IPS DF 6.9 (cell line): ENCODE measurements at regions not wholly inside any gene's neighbourhood (a gene's known extent, or its start where the extent isn't known, plus 50 kb on each side); places are given as distances from the start of the nearest gene placed in this dataset.

ENCODE experiments used
- DNase-seq: peaks from one replicate; pipeline ENCODE4 v3.0.0-alpha.2; 2013; ENCODE audit warnings: low read depth, low spot score
- H3K27ac ChIP-seq: one replicate; pipeline ENCODE4 v1.5.1; 2013; ENCODE audit warnings: low read length, control low read depth
- H3K27me3 ChIP-seq: 2 replicates; pipeline ENCODE4 v1.6.1; 2013; ENCODE audit warnings: mild to moderate bottlenecking, low read length; ENCODE audit not compliant: control insufficient read depth, insufficient read depth
- H3K36me3 ChIP-seq: 2 replicates; pipeline ENCODE4 v1.6.1; 2013; ENCODE audit warnings: low read length; ENCODE audit not compliant: control insufficient read depth, insufficient read depth
- H3K4me1 ChIP-seq: 2 replicates; pipeline ENCODE4 v1.6.1; 2013; ENCODE audit warnings: low read length; ENCODE audit not compliant: control insufficient read depth, insufficient read depth
- H3K4me3 ChIP-seq: 2 replicates; pipeline ENCODE4 v1.5.1; 2013; ENCODE audit warnings: mild to moderate bottlenecking, low read length
- H3K9me3 ChIP-seq: 2 replicates; pipeline ENCODE4 v1.6.1; 2013; ENCODE audit warnings: low read length, inconsistent platforms; ENCODE audit not compliant: control insufficient read depth, insufficient read depth
- WGBS: extraction: QIAGEN DNeasy Blood & Tissue Kit; methylation state at CpG from one replicate; pipeline ENCODE4 v1.1.7; 2013; ENCODE audit warnings: mixed read lengths, missing lambda C conversion rate; ENCODE audit not compliant: insufficient read length, insufficient coverage; 5-methylcytosine and 5-hydroxymethylcytosine counted together

- WGBS: 100% methylated on average over 1 of the region's 6 CpGs
- DNase-seq: no peak
Observed at GRCh38 chr4:15215109-15215508, 212.7 kb upstream of the C1QTNF7 start.

GRCh38 chr4:15226203-15226602 is 201.6 kb upstream of the C1QTNF7 start:
- no peak for DNase-seq
- H3K36me3 ChIP-seq: no peaks in the 10 kb centered on the region
- no peaks in the 10 kb centered on the region for H3K4me1 ChIP-seq
- H3K27me3 ChIP-seq: no peaks in the 10 kb centered on the region
- no peak overlapping the region for H3K27ac ChIP-seq
- H3K9me3 ChIP-seq: no peaks in the 10 kb centered on the region
- H3K4me3 ChIP-seq: no peak overlapping the region
- WGBS: no CpG with 5 or more reads among the region's 3 CpGs

More at GRCh38 chr4:15215109-15215508, 212.7 kb upstream of the C1QTNF7 start:
- 0 out of 2 replicates have a peak, but pooled peaks cover 2% of the 10 kb centered on the region for H3K36me3 ChIP-seq
- no peak overlapping the region for H3K4me3 ChIP-seq
- H3K27me3 ChIP-seq: no peaks in the 10 kb centered on the region
- H3K27ac ChIP-seq: no peak overlapping the region
- H3K4me1 ChIP-seq: no peaks in the 10 kb centered on the region
- H3K9me3 ChIP-seq: no peaks in the 10 kb centered on the region

GRCh38 chr4:15231265-15232091 is 196.4 kb upstream of the C1QTNF7 start:
- WGBS: no CpG with 5 or more reads among the region's 8 CpGs
- no peaks in the 10 kb centered on the region for H3K27me3 ChIP-seq
- H3K36me3 ChIP-seq: no peaks in the 10 kb centered on the region
- peaks cover 1% of the 10 kb centered on the region; the same call in 1 of the 2 replicates for H3K4me1 ChIP-seq
- no peak overlapping the region for H3K4me3 ChIP-seq
- no peaks in the 10 kb centered on the region for H3K9me3 ChIP-seq
- no peak overlapping the region for H3K27ac ChIP-seq
- peak; percentile 39 for DNase-seq

GRCh38 chr4:15232366-15233263 is 195.2 kb upstream of the C1QTNF7 start:
- no peak for DNase-seq
- no peaks in the 10 kb centered on the region for H3K9me3 ChIP-seq
- H3K4me1 ChIP-seq: peaks cover 1% of the 10 kb centered on the region; the same call in 1 of the 2 replicates
- no peak overlapping the region for H3K4me3 ChIP-seq
- no CpG with 5 or more reads among the region's 10 CpGs for WGBS
- no peaks in the 10 kb centered on the region for H3K27me3 ChIP-seq
- no peaks in the 10 kb centered on the region for H3K36me3 ChIP-seq
- H3K27ac ChIP-seq: no peak overlapping the region

GRCh38 chr4:15233264-15233597 is 194.6 kb upstream of the C1QTNF7 start:
- no peak for DNase-seq
- H3K27me3 ChIP-seq: no peaks in the 10 kb centered on the region
- no CpG with 5 or more reads among the region's 4 CpGs for WGBS
- no peaks in the 10 kb centered on the region for H3K9me3 ChIP-seq
- H3K36me3 ChIP-seq: no peaks in the 10 kb centered on the region
- peaks cover 1% of the 10 kb centered on the region; the same call in 1 of the 2 replicates for H3K4me1 ChIP-seq
- H3K27ac ChIP-seq: no peak overlapping the region
- H3K4me3 ChIP-seq: no peak overlapping the region

- no CpG with 5 or more reads among the region's 5 CpGs for WGBS
- H3K27ac ChIP-seq: no peak overlapping the region
Observed at GRCh38 chr4:15233626-15234025, 194.2 kb upstream of the C1QTNF7 start.

GRCh38 chr4:15234116-15234855 is 193.5 kb upstream of the C1QTNF7 start:
- Histone ChIP-seq H3K27ac (no peak overlapping the region), H3K4me3 (no peak overlapping the region), H3K27me3 (no peaks in the 10 kb centered on the region), H3K9me3 (no peaks in the 10 kb centered on the region), H3K36me3 (no peaks in the 10 kb centered on the region), H3K4me1 (peaks cover 3% of the 10 kb centered on the region; the same call in 1 of the 2 replicates)
- DNase-seq: no peak
- no CpG with 5 or more reads among the region's 7 CpGs for WGBS

More at GRCh38 chr4:15233626-15234025, 194.2 kb upstream of the C1QTNF7 start:
- peaks cover 1% of the 10 kb centered on the region; the same call in 1 of the 2 replicates for H3K4me1 ChIP-seq
- H3K36me3 ChIP-seq: no peaks in the 10 kb centered on the region
- DNase-seq: no peak
- H3K27me3 ChIP-seq: no peaks in the 10 kb centered on the region
- H3K9me3 ChIP-seq: no peaks in the 10 kb centered on the region
- H3K4me3 ChIP-seq: no peak overlapping the region

GRCh38 chr4:15234856-15235126 is 193.0 kb upstream of the C1QTNF7 start:
- no peak overlapping the region for H3K27ac ChIP-seq
- no CpG with 5 or more reads among the region's 2 CpGs for WGBS

GRCh38 chr4:15235135-15235534 is 192.7 kb upstream of the C1QTNF7 start:
- DNase-seq: no peak
- Histone ChIP-seq H3K9me3 (no peaks in the 10 kb centered on the region), H3K27ac (no peak overlapping the region), H3K27me3 (no peaks in the 10 kb centered on the region), H3K4me1 (peaks cover 3% of the 10 kb centered on the region; the same call in 1 of the 2 replicates), H3K36me3 (no peaks in the 10 kb centered on the region), H3K4me3 (no peak overlapping the region)
- WGBS: no CpG with 5 or more reads among the region's 2 CpGs

More at GRCh38 chr4:15234856-15235126, 193.0 kb upstream of the C1QTNF7 start:
- Histone ChIP-seq H3K9me3 (no peaks in the 10 kb centered on the region), H3K4me1 (peaks cover 3% of the 10 kb centered on the region; the same call in 1 of the 2 replicates), H3K27me3 (no peaks in the 10 kb centered on the region), H3K4me3 (no peak overlapping the region), H3K36me3 (no peaks in the 10 kb centered on the region)
- DNase-seq: no peak

- no peak for DNase-seq
- H3K27me3 ChIP-seq: no peaks in the 10 kb centered on the region
- no CpG with 5 or more reads among the region's 3 CpGs for WGBS
- no peaks in the 10 kb centered on the region for H3K9me3 ChIP-seq
- peaks cover 1% of the 10 kb centered on the region; the same call in 1 of the 2 replicates for H3K4me1 ChIP-seq
- no peaks in the 10 kb centered on the region for H3K36me3 ChIP-seq
- no peak overlapping the region for H3K27ac ChIP-seq
- H3K4me3 ChIP-seq: no peak overlapping the region
Observed at GRCh38 chr4:15237648-15238230, 190.1 kb upstream of the C1QTNF7 start.
